ENCODE measurements at regions not wholly inside any gene's neighbourhood (a gene's known extent, or its start where the extent isn't known, plus 50 kb on each side); places are given as distances from the start of the nearest gene placed in this dataset.

DNA sequence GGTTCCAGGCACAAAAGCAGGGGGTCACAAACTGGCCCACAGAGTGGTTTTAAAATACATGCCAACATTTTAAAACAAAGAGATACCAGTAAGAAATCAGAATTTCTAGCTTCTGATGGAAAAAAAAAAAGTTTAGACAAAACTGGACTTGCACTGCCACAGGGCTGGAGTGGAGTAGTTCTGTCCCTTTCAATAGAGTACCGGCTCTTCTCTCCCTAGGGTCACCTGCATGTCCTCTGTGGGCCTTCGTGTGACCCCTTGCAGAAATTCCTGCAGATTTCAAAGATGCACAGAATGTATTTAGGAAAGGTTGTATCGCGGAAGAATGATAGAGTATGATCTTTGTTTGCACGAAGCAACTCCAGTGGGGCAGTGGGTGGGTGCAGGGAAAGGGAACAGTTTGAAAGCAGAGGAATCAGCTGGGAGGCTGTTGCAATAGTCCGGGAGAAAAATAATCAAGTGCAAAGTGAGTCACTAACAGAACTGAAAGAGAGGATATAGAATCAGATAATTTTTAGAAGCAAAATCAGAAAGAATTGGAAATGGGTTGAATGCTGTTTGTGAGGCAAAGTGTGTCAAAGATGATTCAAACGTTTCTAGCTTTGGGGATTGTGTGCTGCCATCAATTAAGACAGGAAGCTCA, 97.3 kb upstream of the STXBP5 start:
- no peak for DNase-seq (ENCODE audit: low read depth in 1 of 2, low spot score in 2 of 2)
- no peak overlapping the region for H3K4me3 ChIP-seq
- H3K4me1 ChIP-seq (replicated peaks) = no peaks in the 10 kb centered on the region
- H3K36me3 ChIP-seq = no peaks in the 10 kb centered on the region
- no peak overlapping the region for H3K27ac ChIP-seq
- H3K27me3 ChIP-seq (replicated peaks) = no peaks in the 10 kb centered on the region
- H3K9me3 ChIP-seq (replicated peaks) = no peaks in the 10 kb centered on the region

DNA sequence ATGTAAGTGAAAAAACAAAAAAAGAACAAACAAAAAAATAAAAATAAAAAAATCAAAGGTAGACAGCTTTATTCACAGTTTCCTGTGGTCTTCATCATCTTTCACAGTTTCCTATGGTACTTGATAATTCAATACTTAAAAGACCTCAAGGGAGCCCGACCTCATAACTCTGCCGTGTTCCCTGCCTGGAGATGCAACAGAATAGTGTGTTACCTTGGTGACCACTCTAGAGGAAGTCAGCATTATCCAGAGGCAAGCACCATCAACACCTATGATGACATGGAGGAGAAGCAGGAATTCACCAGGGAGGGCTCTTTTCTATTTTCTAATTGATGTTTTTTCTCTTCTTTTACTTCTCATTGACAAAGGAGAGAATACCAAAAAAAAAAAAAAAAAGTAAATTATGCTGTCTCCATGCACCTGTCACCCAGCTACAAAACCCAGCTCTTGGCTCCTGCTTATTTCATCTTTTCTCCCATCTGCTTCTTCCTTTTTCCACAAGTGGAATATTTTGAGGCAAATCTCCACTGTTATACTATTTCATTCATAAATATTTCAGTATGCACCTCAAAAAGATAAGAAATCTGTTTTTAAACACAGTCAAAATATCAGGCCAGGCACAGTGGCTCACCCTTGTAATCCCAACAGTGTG, 95.8 kb upstream of the STXBP5 start:
- no peaks in the 10 kb centered on the region for H3K27me3 ChIP-seq (replicated peaks)
- no peak for DNase-seq (ENCODE audit: low read depth in 1 of 2, low spot score in 2 of 2)
- no peaks in the 10 kb centered on the region for H3K4me1 ChIP-seq (replicated peaks)
- H3K36me3 ChIP-seq = no peaks in the 10 kb centered on the region
- H3K4me3 ChIP-seq = no peak overlapping the region
- H3K9me3 ChIP-seq (replicated peaks) = no peaks in the 10 kb centered on the region
- H3K27ac ChIP-seq = no peak overlapping the region

DNA sequence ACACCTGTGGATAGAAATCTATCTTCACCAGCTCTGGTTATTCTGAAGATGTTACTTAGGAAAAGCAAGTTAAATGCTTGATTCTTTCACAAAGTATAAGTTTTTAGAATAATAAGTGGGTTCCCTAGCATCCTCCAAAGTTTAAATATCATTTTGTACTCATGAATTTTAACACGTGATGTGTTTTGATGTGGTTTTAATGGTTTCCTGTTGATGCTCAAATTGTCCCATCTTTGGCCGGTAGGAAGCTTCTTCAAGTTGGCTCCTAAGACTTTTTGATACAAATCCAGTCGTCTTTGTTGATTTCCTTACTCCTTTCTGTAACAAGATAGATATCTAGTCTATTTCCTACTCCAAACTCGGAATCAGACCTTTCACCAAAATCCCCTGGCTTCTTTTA, 94.5 kb upstream of the STXBP5 start:
- Histone ChIP-seq H3K4me1 (replicated peaks) (no peaks in the 10 kb centered on the region), H3K36me3 (no peaks in the 10 kb centered on the region), H3K4me3 (no peak overlapping the region), H3K27ac (no peak overlapping the region), H3K9me3 (replicated peaks) (peaks cover 3% of the 10 kb centered on the region; the same call in 1 of the 2 replicates), H3K27me3 (replicated peaks) (no peaks in the 10 kb centered on the region)
- DNase-seq (ENCODE audit: low read depth in 1 of 2, low spot score in 2 of 2) = no peak

DNA sequence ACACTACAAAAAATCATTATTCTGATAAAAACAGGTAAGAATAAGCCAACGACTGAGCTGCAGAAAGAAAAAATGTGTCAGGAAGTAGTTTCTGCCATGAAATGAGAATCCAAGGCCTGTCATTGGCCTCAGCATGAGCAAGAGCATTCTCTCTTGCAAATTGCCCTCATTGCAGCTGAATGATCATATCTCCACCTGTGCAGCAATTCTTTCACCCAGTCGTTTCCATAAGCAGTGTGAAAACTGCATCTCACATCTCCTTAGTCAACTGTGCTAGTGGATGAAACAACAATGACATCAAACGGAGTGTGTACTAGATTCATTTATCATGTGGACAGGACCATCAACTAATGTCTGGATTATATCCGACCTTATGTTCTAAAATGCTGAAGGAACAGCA, 88.2 kb upstream of the STXBP5 start:
- H3K27me3 ChIP-seq (replicated peaks) = no peaks in the 10 kb centered on the region
- H3K27ac ChIP-seq = no peak overlapping the region
- peaks cover 4% of the 10 kb centered on the region; the same call in 1 of the 2 replicates for H3K9me3 ChIP-seq (replicated peaks)
- H3K36me3 ChIP-seq = no peaks in the 10 kb centered on the region
- no peak overlapping the region for H3K4me3 ChIP-seq
- no peak for DNase-seq (ENCODE audit: low read depth in 1 of 2, low spot score in 2 of 2)
- no peaks in the 10 kb centered on the region for H3K4me1 ChIP-seq (replicated peaks)

DNA sequence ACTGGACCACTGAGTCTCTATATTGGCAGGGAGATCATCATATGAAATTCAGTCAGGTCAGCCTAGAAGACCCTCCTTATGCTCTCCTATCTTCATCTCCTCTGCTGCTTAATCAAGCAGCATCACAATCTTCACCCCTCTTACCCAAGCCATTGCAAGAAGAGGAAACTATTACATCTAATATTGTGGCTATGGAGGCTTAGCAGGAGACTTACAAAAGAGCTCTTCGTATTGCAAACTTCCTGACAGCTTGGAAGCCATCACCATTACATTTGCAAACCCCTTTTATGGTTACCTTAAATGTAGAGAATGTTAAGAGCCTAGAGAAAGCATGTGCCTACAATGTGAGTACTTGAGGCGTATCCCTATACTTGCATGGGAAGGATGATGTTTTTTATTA, 87.2 kb upstream of the STXBP5 start:
- Histone ChIP-seq H3K9me3 (replicated peaks) (peaks cover 4% of the 10 kb centered on the region; the same call in 1 of the 2 replicates), H3K4me3 (no peak overlapping the region), H3K4me1 (replicated peaks) (no peaks in the 10 kb centered on the region), H3K27ac (no peak overlapping the region), H3K27me3 (replicated peaks) (no peaks in the 10 kb centered on the region), H3K36me3 (no peaks in the 10 kb centered on the region)
- no peak for DNase-seq (ENCODE audit: low read depth in 1 of 2, low spot score in 2 of 2)

DNA sequence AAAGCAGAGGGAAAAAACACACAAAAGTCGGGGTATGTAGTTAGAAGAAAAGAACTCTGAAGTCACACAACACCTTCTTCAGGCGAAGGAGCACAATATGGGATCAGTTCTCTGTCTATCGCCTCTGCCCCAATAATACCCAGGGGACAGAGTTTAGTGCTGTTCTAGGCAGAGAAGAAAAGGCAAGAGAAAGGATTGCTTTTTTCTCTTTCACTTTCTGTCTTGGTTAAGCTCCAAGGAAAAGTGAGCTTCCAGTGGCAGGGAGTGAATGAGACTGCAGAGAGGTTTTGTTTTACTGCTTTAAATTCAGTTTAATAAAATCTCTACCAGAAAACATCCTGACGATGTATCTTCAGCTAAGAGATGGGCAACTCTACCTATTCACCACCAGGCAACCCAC, 86.6 kb upstream of the STXBP5 start:
- Histone ChIP-seq H3K9me3 (replicated peaks) (peaks cover 4% of the 10 kb centered on the region; the same call in 1 of the 2 replicates), H3K36me3 (no peaks in the 10 kb centered on the region), H3K27ac (no peak overlapping the region), H3K4me3 (no peak overlapping the region), H3K4me1 (replicated peaks) (no peaks in the 10 kb centered on the region), H3K27me3 (replicated peaks) (no peaks in the 10 kb centered on the region)
- DNase-seq (ENCODE audit: low read depth in 1 of 2, low spot score in 2 of 2) = no peak

DNA sequence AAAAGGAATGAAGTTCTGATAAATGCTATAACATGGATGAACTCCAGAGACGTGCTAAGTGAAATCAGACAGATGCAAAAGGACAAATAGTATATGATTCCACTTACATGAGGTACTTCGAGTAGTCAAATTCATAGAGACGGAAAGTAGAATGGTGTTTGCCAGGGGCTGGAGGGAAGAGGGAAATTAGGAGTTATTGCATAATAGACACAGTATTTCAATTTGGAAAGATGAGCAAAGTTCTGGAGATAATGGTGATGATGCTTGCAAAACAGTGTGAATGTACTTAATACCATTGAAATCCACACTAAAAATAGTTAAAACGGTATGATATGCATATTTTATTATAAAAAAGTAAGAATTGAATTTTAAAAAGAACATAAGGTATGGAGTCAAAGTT, 84.9 kb upstream of the STXBP5 start:
- Histone ChIP-seq H3K4me3 (no peak overlapping the region), H3K27me3 (replicated peaks) (no peaks in the 10 kb centered on the region), H3K36me3 (no peaks in the 10 kb centered on the region), H3K9me3 (replicated peaks) (peaks cover 4% of the 10 kb centered on the region; the same call in 1 of the 2 replicates), H3K27ac (no peak overlapping the region), H3K4me1 (replicated peaks) (no peaks in the 10 kb centered on the region)
- DNase-seq (ENCODE audit: low read depth in 1 of 2, low spot score in 2 of 2) = no peak

DNA sequence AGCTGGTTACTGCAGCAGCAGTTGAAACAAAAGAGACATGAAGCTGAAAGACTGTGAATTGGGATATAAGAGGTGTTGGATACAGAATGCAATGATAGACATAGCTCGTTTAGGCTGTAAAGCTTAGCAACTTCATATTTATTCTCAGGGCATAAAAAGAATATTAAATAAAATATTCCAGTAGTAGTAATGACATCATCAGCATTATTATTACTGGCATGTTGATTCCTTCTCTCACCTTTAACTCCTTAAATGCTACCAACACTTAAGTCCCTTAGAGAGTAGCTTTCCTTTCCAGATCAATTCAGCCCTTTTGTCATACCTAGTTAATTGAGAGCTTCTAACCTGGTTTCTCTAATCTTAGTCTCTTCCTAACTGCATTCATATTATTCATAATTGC, 81.4 kb upstream of the STXBP5 start:
- Histone ChIP-seq H3K4me3 (no peak overlapping the region), H3K4me1 (replicated peaks) (no peaks in the 10 kb centered on the region), H3K27me3 (replicated peaks) (no peaks in the 10 kb centered on the region), H3K27ac (no peak overlapping the region), H3K36me3 (no peaks in the 10 kb centered on the region), H3K9me3 (replicated peaks) (no peaks in the 10 kb centered on the region)
- no peak for DNase-seq (ENCODE audit: low read depth in 1 of 2, low spot score in 2 of 2)

DNA sequence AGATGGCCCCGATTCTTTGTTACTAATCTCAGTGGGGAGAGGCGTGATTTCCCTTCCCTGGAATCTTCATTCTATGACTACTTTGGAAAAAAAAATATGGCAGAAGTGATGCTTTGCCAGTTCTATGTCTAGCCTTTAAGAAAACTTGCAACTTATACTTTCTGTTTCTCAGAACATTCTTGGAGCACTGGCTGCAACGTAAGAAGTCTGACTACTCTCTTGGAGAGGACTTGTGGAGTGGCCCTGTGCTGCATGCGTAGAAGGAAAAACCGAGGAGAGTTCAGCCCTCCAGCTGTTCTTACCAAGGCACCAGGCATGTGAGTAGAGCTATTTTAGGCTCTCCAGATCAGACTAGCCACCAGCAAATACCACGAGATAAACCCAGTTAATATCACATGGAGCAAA, 77.6 kb upstream of the STXBP5 start:
- Histone ChIP-seq H3K4me1 (replicated peaks) (no peaks in the 10 kb centered on the region), H3K27ac (no peak overlapping the region), H3K36me3 (no peaks in the 10 kb centered on the region), H3K27me3 (replicated peaks) (no peaks in the 10 kb centered on the region), H3K9me3 (replicated peaks) (no peaks in the 10 kb centered on the region), H3K4me3 (no peak overlapping the region)
- no peak for DNase-seq (ENCODE audit: low read depth in 1 of 2, low spot score in 2 of 2)

DNA sequence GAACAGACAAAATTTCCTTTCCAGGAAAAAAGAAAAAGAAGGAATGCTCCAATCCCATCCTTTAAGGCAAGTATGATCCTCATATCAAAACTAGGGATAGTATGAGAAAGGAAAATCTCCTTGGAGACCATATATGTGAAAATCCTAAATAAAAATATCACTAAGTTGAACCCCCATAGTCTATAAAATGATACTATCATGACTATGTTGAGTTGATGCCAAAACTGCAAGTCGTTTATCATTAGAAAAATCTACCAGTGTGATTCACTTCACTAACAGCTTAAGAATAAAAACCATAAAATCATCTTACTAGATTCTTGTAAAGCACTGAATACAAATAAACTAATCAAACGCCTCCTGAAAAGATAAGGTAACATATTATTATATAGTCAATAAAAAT, 76.6 kb upstream of the STXBP5 start:
- no peaks in the 10 kb centered on the region for H3K36me3 ChIP-seq
- H3K27ac ChIP-seq = no peak overlapping the region
- DNase-seq (ENCODE audit: low read depth in 1 of 2, low spot score in 2 of 2) = no peak

DNA sequence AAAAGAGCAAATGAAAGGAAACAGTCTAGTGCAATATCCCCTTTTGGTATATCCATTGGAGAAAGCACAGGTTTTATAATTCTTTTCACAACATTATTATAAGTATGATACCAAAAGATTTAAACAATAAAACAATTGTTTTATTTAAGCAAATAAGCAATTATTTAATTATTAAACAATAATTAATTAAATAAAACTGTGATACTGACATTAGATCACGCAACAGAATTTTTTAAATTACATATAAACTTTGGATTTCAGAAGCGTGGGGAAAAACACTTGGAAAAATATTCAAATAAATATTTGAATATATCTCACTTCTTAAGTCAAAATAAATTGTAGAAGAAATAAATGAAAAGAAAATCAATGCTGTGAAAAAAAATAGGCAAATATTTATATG, 76.2 kb upstream of the STXBP5 start:
- Histone ChIP-seq H3K36me3 (no peaks in the 10 kb centered on the region), H3K9me3 (replicated peaks) (no peaks in the 10 kb centered on the region), H3K4me1 (replicated peaks) (no peaks in the 10 kb centered on the region), H3K4me3 (no peak overlapping the region), H3K27me3 (replicated peaks) (no peaks in the 10 kb centered on the region), H3K27ac (no peak overlapping the region)
- no peak for DNase-seq (ENCODE audit: low read depth in 1 of 2, low spot score in 2 of 2)

More for the DNA sequence above, 76.6 kb upstream of the STXBP5 start:
- H3K4me3 ChIP-seq = no peak overlapping the region
- no peaks in the 10 kb centered on the region for H3K4me1 ChIP-seq (replicated peaks)
- no peaks in the 10 kb centered on the region for H3K9me3 ChIP-seq (replicated peaks)
- no peaks in the 10 kb centered on the region for H3K27me3 ChIP-seq (replicated peaks)

DNA sequence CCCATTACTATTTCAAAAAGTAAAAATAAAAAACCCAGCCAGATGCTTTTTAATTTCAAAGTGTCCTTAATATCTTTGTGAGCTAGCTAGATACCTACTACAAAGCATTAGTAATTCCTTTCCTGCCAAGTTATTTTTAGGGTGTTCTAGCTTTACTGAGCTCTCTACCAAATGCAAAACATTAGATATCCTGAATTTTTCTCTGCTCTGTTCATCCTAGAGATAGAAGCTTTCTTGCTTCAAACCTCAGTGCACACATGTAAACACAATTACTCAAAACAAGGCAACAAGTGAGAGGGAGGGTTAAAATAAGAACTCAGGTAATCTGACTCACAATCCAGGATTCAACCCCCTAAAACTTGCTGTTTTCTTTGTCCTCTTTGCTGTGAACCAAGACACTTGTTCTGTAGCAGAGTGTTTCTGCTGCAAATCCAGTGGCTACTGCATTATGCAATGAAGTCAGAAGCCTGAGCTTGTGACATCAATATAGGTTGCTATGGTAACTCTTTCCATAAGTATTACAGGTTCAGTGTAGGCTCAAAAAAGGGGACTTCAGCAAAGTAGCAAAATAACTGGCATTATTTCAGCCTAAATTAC, 72.6 kb upstream of the STXBP5 start:
- Histone ChIP-seq H3K4me1 (replicated peaks) (no peaks in the 10 kb centered on the region), H3K36me3 (no peaks in the 10 kb centered on the region), H3K9me3 (replicated peaks) (no peaks in the 10 kb centered on the region), H3K27ac (no peak overlapping the region), H3K4me3 (no peak overlapping the region), H3K27me3 (replicated peaks) (no peaks in the 10 kb centered on the region)
- no peak for DNase-seq (ENCODE audit: low read depth in 1 of 2, low spot score in 2 of 2)

DNA sequence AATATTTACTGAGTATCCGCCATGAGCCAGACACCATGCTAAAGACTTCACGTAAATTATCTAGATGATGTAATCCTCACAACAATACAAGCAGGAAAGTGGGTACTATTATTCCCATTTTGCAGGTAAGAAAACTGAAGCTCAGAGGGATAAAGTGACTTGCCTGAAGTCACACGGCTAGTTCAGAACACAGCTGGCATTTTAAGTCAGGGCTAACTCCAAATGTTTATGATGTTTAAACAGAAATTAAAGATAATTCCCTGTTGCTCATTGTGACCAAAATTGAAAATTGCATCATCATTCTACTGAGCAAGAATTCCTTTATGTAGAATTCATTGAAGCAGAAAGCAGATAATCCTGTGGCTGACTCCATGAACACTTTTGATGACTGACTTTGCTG, 71.3 kb upstream of the STXBP5 start:
- H3K9me3 ChIP-seq (replicated peaks) = no peaks in the 10 kb centered on the region
- no peaks in the 10 kb centered on the region for H3K27me3 ChIP-seq (replicated peaks)
- no peaks in the 10 kb centered on the region for H3K36me3 ChIP-seq
- no peak overlapping the region for H3K4me3 ChIP-seq
- no peak for DNase-seq (ENCODE audit: low read depth in 1 of 2, low spot score in 2 of 2)
- H3K27ac ChIP-seq = no peak overlapping the region
- no peaks in the 10 kb centered on the region for H3K4me1 ChIP-seq (replicated peaks)

DNA sequence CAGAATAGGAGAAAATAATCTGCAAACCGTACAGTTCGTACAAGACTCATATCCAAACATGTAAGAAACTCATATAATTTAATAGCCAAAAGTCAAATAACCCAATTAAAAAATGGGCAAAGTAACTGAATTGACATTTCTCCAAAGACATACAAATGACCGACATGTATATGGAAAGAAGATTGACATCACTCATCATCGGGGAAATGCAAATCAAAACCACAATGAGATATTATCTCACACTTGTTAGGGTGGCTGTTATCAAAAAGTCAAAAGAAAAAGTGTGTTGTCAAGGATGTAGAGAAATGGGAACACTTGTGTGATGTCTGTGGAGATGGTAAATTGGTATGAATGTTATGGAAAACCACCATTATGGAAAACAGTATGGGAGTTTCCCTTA, 70.5 kb upstream of the STXBP5 start:
- Histone ChIP-seq H3K27me3 (replicated peaks) (0 out of 2 replicates have a peak, but pooled peaks cover under 1% of the 10 kb centered on the region), H3K4me1 (replicated peaks) (no peaks in the 10 kb centered on the region), H3K27ac (no peak overlapping the region), H3K36me3 (no peaks in the 10 kb centered on the region), H3K4me3 (no peak overlapping the region), H3K9me3 (replicated peaks) (no peaks in the 10 kb centered on the region)
- DNase-seq (ENCODE audit: low read depth in 1 of 2, low spot score in 2 of 2) = no peak
